ENCODE measurements at regions not wholly inside any gene's neighbourhood (a gene's known extent, or its start where the extent isn't known, plus 50 kb on each side); places are given as distances from the start of the nearest gene placed in this dataset.

DNA sequence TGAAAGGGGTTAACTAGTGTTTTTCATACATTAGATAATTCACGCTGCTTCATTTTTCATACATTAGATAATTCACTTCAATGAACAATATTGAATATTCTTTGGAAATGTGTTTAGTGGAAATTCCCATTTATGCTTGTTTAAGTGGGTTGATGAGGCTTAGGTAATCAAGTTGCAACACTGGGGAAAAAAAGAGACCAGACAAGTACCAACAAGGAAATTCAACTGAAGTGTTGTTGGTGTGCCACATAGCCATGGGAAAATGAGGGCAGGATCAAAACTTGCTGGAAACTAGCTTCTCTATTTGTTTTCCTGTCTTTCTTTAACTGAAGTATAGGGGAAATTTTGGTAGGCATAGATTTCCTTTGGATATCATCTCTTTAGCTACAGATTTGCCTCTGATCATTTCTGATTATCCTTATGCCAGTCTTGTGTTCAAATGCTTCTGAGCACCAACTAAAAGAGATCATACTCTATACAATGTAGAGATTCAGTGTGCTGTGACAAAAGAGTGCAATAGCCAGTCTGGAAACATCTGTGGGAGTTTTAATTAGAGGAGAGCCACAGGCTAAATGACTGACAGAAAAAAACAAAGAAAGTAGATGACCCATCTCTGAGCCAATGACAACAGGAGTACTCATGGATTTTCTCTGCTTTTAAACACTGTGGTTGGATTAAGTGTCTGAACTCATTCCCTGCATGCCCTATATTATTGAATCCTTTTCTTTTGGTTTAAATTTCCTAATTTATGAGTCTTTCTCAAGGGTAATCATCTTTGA is 67.6 kb upstream of the CTSC start:
- DNase-seq (ENCODE audit: low spot score) = no peak

DNA sequence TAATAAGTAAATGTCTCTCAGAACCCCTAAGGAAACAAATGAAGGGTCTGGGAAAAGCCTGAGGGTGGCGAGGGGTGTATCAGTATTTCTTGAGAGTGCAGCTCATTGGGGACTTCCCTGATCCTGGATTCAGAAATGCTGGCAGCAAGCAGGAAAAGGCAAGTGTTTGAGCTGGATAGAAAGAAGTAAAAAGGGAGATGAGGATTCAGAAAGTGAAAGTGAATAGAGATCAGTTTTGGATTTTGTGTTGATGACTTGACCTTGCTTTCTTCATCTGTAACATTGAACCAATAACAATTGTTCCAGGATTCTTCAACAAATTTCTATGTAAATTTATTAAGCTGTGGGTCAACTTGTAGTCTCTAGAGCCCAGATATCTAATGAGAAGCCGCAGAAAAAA is 66.9 kb upstream of the CTSC start:
- DNase-seq (ENCODE audit: low spot score) = no peak

DNA sequence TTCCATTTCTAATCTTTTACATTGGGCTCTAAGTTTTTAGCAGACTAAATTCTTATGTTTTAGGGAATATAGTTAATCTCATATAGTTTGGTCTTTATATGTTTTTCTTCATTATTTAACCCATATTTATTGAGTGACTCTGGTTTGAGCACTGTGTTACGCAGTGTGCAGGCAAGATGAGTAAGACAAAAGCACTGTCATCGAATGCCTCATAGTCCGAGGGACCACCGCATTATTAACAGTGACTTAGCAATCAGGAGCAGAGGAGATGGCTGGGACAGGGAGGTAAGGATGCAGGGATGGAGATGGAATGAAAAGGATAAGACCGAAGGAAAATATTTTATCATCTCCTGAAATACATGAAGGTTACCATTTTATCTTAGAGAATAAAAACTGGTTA is 65.2 kb upstream of the CTSC start:
- DNase-seq (ENCODE audit: low spot score) = peak; percentile 11

DNA sequence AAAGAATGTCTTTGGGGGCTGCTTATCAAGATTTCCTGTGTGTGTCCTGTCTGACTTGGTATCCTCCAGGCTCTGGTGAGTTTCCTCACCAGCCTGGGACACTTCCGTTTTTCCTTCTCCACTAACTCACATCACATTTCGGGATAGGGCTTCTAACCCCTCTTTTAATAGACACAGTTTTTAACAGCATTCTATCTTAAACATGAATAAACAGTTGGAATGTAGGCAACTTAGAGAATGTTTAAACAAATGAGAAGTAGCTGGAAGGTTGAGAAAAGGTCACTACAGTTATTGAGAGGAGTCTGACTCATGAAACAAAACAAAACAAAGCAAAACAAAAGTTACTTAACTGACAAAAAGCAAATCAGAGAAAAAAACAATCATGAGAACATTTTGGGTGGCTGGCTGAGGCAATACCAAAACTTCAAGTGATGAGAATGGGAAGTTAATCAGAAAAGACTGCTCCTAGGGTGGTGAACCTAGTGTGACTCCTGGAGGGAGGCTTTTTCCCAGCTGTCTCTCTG is 64.7 kb upstream of the CTSC start:
- peak; percentile 26 for DNase-seq (ENCODE audit: low spot score)

DNA sequence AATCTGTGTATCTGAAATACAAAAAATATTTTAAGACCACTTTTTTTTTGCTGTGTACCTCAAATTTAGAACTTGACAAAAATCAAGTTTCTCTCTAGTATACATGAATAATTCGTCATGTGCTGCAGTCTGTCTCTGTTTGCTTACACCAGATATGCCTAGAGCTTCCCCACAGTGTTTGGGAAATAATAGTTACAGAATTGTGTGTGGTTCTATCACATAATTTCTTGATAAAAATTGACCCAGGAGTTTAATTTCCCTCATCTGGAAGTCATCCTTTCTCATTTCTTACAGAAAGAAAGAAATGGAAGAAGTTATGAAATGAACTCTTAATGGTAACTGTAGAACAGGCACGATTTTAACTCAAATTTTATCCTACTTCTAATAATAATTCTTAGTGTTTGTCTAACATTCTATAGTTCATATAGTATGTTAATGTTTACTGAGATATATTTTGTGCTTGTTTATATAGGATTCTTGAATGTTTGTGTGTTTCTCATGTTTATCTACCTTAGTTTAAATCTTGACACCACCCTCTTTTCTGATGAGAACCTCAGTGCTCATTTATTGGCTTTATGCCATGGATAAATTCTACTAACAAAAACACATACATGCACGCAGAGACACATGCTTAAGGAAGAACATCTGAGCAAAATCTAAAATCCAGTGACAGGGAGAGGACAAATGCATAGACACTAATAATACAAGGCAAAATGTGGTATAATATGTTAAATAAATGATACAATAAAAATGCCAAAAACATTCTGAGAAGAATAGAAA is 61.4 kb upstream of the CTSC start:
- DNase-seq (ENCODE audit: low spot score) = no peak

DNA sequence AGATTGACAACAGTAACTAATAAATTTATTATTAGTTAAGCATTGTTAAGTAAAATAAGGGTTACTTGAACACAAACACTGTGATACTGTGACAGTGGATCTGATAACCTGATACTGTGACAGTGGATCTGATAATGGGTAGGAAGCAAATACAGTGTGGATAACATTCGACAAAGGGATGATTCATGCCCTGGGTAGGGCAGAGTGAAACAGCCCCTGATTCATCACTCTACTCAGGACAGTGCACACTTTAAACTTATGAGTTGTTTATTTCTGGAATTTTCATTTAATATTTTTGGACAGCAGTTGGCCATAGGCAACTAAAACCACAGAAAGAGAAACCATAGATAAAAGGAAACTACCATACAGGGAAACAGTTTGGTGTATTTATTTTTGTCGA is 60.8 kb upstream of the CTSC start:
- peak; percentile 38 for DNase-seq (ENCODE audit: low spot score)

DNA sequence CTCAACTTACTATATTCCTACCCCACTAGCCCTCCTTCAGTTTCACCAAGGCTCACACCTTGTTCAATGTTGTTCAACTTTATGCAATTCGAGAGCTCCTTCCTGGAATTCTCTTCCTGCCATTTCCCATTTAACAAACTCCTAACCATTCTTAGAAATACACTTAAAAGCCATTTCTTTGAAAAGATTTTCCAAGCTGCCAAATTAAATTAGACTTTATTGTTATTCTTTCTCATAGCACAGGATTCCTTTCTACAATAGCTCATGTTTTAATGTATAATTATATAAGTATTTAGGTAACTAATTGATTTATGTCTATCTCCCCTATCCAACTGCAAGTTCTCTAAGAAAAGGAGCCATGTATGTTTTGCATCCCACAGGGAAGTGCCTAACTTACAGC is 52.7 kb upstream of the CTSC start:
- DNase-seq (ENCODE audit: low spot score) = no peak

DNA sequence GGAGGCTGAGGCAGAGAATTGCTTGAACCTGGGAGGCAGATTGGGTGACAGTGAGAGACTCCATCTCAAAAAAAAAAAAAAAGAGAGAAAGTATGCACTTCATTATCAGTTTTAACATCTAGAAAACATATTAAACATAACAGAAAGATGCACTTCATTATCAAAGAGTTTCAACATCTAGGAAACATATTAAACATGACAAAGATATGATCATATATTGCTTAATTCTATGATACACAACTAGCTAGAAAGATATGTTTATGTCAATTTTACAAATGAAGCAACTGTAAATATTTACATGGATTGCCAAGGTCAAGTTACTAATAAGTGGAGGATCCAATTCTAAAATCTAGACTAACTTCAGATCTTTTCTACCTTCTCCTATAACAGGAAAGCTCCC is 50.4 kb upstream of the CTSC start:
- no peak for DNase-seq (ENCODE audit: low spot score)

Measured in A172 (cell line).